ENCODE measurements at regions not wholly inside any gene's neighbourhood (a gene's known extent, or its start where the extent isn't known, plus 50 kb on each side); places are given as distances from the start of the nearest gene placed in this dataset.

GRCh38 chr20:58017231-58017969, 211.1 kb downstream of the ANKRD60 start:
- H3K9me3 Mint-ChIP-seq, result peaks cover 3 to 8% of the 10 kb centered on the region in 2 experiments; a peak in 4 of 5 replicates
- no peak overlapping the region for H2AK5ac ChIP-seq (ENCODE audit: insufficient read length, low read length)
- no peaks in the 10 kb centered on the region for H3K79me1 ChIP-seq (ENCODE audit: insufficient read depth, low read depth, low read length, poor library complexity, severe bottlenecking)
- no peak overlapping the region for H3K18ac ChIP-seq (ENCODE audit: insufficient read length, low read depth, low read length)
- WGBS (ENCODE audit: extremely low coverage, insufficient read length, low lambda C conversion rate), result no CpG with 5 or more reads among the region's 20 CpGs
- H3K23ac ChIP-seq (ENCODE audit: insufficient read length, low read depth, low read length), result no peak overlapping the region
- H2BK15ac ChIP-seq (ENCODE audit: low read depth, low read length), result no peak overlapping the region
- H3K4me1 Mint-ChIP-seq, result peaks cover 10 to 19% of the 10 kb centered on the region in 2 experiments
- H3K9ac ChIP-seq (ENCODE audit: extremely low read depth, insufficient read length, low read length), result no peak overlapping the region
- no peak overlapping the region for H2BK120ac ChIP-seq (ENCODE audit: low read depth, low read length, poor library complexity, severe bottlenecking)
- no peaks in the 10 kb centered on the region for H3K27me3 ChIP-seq (ENCODE audit: insufficient read depth, low read length)
- peaks cover 1% of the 10 kb centered on the region; the same call in 1 of the 2 replicates for H3K27me3 Mint-ChIP-seq (ENCODE audit: low read depth)
- H3K23me2 ChIP-seq (ENCODE audit: insufficient read length, low read depth, low read length, poor library complexity, severe bottlenecking), result no peaks in the 10 kb centered on the region
- H4K91ac ChIP-seq (ENCODE audit: insufficient read length, low read depth, low read length), result no peak overlapping the region
- no peak overlapping the region for H3T11ph ChIP-seq (ENCODE audit: low read length)
- no peaks in the 10 kb centered on the region for H3K4me1 ChIP-seq (ENCODE audit: insufficient read depth, low read length)
- H3K14ac ChIP-seq (ENCODE audit: insufficient read depth, low read length), result no peak overlapping the region
- peak; percentile 19 for DNase-seq
- no peak overlapping the region for H3K4me2 ChIP-seq (ENCODE audit: insufficient read depth, insufficient read length, low read length)
- H3K27ac ChIP-seq (ENCODE audit: insufficient read length, low read depth, low read length), result no peak overlapping the region
- no peak overlapping the region for H2BK12ac ChIP-seq (ENCODE audit: insufficient read length, low read depth, low read length)
- no peaks in the 10 kb centered on the region for H4K20me1 ChIP-seq (ENCODE audit: control insufficient read depth, insufficient read depth, insufficient read length)
- no peaks in the 10 kb centered on the region for H3K9me3 ChIP-seq (ENCODE audit: control insufficient read depth, low read depth, low read length)
- no peak overlapping the region for H2BK5ac ChIP-seq (ENCODE audit: insufficient read length, low read length)
- H3K36me3 Mint-ChIP-seq (ENCODE audit: insufficient read depth in 1 of 3, low read depth in 3 of 3), result peaks cover 0 to 2% (median 0%) of the 10 kb centered on the region in 3 experiments; a peak in 2 of 7 replicates
- H2AFZ ChIP-seq (ENCODE audit: low read length), result no peak overlapping the region
- H4K5ac ChIP-seq (ENCODE audit: insufficient read length, low read depth, low read length), result no peak overlapping the region
- no peak overlapping the region for H4K8ac ChIP-seq (replicated peaks; ENCODE audit: insufficient read length, low read depth, low read length)
- no peak for TF ChIP-seq CTCF (conservative IDR thresholded peaks at IDR 0.05)
- no peak overlapping the region for H3K56ac ChIP-seq (ENCODE audit: insufficient read length, low read depth, low read length)
- no peak overlapping the region for H2BK20ac ChIP-seq (ENCODE audit: low read depth, low read length, poor library complexity, severe bottlenecking)
- H3K4ac ChIP-seq (ENCODE audit: low read depth, low read length), result no peak overlapping the region
- no peak overlapping the region for H3K4me3 Mint-ChIP-seq
- H3K79me2 ChIP-seq (ENCODE audit: insufficient read depth, low read length), result no peaks in the 10 kb centered on the region
- no peak overlapping the region for H3K27ac Mint-ChIP-seq
